Gastroesophageal sphincter (tissue), 4 donors: ENCODE measurements at regions not wholly inside any gene's neighbourhood (a gene's known extent, or its start where the extent isn't known, plus 50 kb on each side); places are given as distances from the start of the nearest gene placed in this dataset.

ENCODE experiments used
- ATAC-seq: fragments of 150-250 bp; one replicate; pipeline ENCODE4 v1.9.1; 2016; ENCODE audit warnings: mild to moderate bottlenecking, moderate library complexity
- H3K27ac ChIP-seq, 4 donors: fragments of 200-600 bp; sonication (generic) in 3 of 4; 1 replicate in 3 of 4; 2 replicates in 1 of 4; pipeline ENCODE4 v1.5.1; 2016 to 2019
- H3K27me3 ChIP-seq: fragments of 200-600 bp; sonication (generic); one replicate; pipeline ENCODE4 v1.5.1; 2019
- H3K36me3 ChIP-seq, 2 donors: fragments of 200-600 bp; sonication (generic); one replicate each; pipeline ENCODE4 v1.5.1; 2019; ENCODE audit warnings: control low read depth in 1 of 2
- H3K4me1 ChIP-seq, 3 donors: fragments of 200-600 bp; sonication (generic); 1 replicate in 2 of 3; 2 replicates in 1 of 3; pipeline ENCODE4 v1.5.1; 2016 to 2019; ENCODE audit warnings: control low read depth in 2 of 3
- H3K4me3 ChIP-seq, 2 donors: fragments of 200-600 bp; sonication (generic); one replicate each; pipeline ENCODE4 v1.5.1; 2019; ENCODE audit warnings: mild to moderate bottlenecking in 1 of 2, moderate library complexity in 1 of 2
- H3K9me3 ChIP-seq, 3 donors: fragments of 200-600 bp; sonication (generic); one replicate each; pipeline ENCODE4 v1.5.1; 2017 to 2019; ENCODE audit warnings: control low read depth in 2 of 3
- EP300 ChIP-seq: sonication (generic); formaldehyde crosslinking; IDR thresholded peaks from one replicate; pipeline ENCODE4 v1.6.1; 2017; ENCODE audit warnings: antibody characterized with exemption, mild to moderate bottlenecking
- POLR2A ChIP-seq, 2 donors: fragments of 450-650 bp; IDR thresholded peaks; one replicate each; pipeline ENCODE4 v1.6.1; 2017; ENCODE audit warnings: antibody characterized with exemption in 2 of 2, mild to moderate bottlenecking in 2 of 2, moderate library complexity in 1 of 2
- POLR2AphosphoS5 ChIP-seq: sonication (generic); formaldehyde crosslinking; IDR thresholded peaks from one replicate; pipeline ENCODE4 v1.6.1; 2017; ENCODE audit warnings: antibody characterized with exemption
- WGBS, 2 donors: methylation state at CpG; one replicate each; pipeline ENCODE4 v1.1.5; 2018; ENCODE audit warnings: low coverage in 1 of 2; 5-methylcytosine and 5-hydroxymethylcytosine counted together
- TF ChIP-seq, protein P1 (sequence below), 4 experiments: fragments of 200-600 bp in 2 of 4; fragments of 450-650 bp in 2 of 4; sonication (generic) in 1 of 4; IDR thresholded peaks; one replicate each; pipeline ENCODE4 v1.5.1; 2017 to 2019; ENCODE audit warnings: antibody characterized with exemption in 4 of 4, mild to moderate bottlenecking in 2 of 4, moderate library complexity in 2 of 4

GRCh38 chr5:2660315-2660714, 91.2 kb downstream of the IRX2 start:
- 0 to 5% methylated on average over 2 to 8 of the region's 8 CpGs for WGBS, 2 donors
- Histone ChIP-seq H3K27me3 (peaks cover 71% of the 10 kb centered on the region), H3K9me3 (no peaks in the 10 kb centered on the region), H3K4me3 (no peak overlapping the region), H3K27ac (no peak overlapping the region), H3K36me3 (no peaks in the 10 kb centered on the region), H3K4me1 (no peaks in the 10 kb centered on the region)
- no peak for ATAC-seq
- TF ChIP-seq POLR2A (IDR thresholded peaks at IDR 0.05): no peak
- no peak for TF ChIP-seq EP300
- TF ChIP-seq, protein P1, sequence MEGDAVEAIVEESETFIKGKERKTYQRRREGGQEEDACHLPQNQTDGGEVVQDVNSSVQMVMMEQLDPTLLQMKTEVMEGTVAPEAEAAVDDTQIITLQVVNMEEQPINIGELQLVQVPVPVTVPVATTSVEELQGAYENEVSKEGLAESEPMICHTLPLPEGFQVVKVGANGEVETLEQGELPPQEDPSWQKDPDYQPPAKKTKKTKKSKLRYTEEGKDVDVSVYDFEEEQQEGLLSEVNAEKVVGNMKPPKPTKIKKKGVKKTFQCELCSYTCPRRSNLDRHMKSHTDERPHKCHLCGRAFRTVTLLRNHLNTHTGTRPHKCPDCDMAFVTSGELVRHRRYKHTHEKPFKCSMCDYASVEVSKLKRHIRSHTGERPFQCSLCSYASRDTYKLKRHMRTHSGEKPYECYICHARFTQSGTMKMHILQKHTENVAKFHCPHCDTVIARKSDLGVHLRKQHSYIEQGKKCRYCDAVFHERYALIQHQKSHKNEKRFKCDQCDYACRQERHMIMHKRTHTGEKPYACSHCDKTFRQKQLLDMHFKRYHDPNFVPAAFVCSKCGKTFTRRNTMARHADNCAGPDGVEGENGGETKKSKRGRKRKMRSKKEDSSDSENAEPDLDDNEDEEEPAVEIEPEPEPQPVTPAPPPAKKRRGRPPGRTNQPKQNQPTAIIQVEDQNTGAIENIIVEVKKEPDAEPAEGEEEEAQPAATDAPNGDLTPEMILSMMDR (IDR thresholded peaks at IDR 0.05): no peak
- no peak for TF ChIP-seq POLR2AphosphoS5

DNA sequence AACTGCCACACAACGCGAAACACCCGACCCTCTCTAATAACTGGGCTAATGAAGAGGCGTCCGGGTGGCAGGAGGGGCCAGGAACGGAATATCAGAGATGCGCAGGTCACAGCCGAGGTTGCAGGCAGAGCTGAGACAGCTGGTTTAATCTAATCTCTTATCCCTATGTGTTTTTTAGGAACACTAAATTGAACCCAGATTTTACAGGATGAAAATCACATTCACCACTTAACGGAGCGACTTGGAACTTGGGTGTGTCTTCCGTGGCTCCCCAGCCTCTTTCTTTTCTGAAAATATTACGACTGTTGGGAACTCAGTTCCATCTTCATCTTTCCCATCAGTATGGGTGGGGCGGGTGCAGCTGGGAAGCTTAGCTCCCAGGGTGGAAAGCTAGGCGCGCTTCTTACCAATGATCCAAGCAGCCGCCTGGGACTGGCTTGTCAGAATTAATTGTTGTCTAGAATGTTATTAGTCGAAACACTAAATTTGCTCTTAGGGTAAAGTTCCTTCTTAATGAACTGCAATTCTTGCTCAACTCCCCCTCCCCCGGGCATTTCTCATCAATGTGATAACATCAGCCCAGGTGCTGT, 92.5 kb downstream of the IRX2 start:
- Histone ChIP-seq H3K27ac (no peak overlapping the region), H3K9me3 (no peaks in the 10 kb centered on the region), H3K27me3 (peaks cover 75% of the 10 kb centered on the region), H3K4me3 (no peak overlapping the region), H3K4me1 (no peaks in the 10 kb centered on the region), H3K36me3 (no peaks in the 10 kb centered on the region)
- ATAC-seq: no peak
- 20 to 57% methylated on average over 12 to 16 of the region's 18 CpGs for WGBS, 2 donors
- TF ChIP-seq, protein P1 (IDR thresholded peaks at IDR 0.05): no peak
- no peak for TF ChIP-seq EP300
- TF ChIP-seq POLR2A (IDR thresholded peaks at IDR 0.05): no peak
- no peak for TF ChIP-seq POLR2AphosphoS5

DNA sequence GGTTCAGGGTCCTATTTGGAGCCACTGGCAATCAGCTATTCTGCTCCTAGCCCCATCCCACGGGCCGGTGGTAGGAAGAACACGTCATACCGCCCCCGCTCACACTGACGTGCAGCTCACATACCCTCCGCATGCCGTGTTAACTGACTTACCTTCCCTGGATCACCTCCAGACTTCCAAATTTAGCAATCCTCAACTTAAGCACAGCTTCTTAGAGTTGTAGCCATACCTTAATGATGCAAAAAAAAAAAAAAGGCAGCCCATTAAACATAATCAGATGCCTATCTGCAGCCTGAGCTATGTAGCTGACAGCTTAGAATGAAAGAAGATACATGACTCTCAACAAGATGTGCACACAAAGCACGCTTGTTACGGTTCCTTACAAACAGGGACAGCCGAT, 93.0 kb downstream of the IRX2 start:
- Histone ChIP-seq H3K9me3 (no peaks in the 10 kb centered on the region), H3K4me1 (no peaks in the 10 kb centered on the region), H3K4me3 (no peak overlapping the region), H3K27me3 (peaks cover 75% of the 10 kb centered on the region), H3K36me3 (no peaks in the 10 kb centered on the region), H3K27ac (no peak overlapping the region)
- TF ChIP-seq POLR2AphosphoS5: no peak
- TF ChIP-seq, protein P1 (IDR thresholded peaks at IDR 0.05): no peak
- TF ChIP-seq POLR2A (IDR thresholded peaks at IDR 0.05): no peak
- no peak for TF ChIP-seq EP300
- no peak for ATAC-seq
- 31 to 66% methylated on average over 10 to 11 of the region's 11 CpGs for whole genome bisulfite sequencing, 2 donors

DNA sequence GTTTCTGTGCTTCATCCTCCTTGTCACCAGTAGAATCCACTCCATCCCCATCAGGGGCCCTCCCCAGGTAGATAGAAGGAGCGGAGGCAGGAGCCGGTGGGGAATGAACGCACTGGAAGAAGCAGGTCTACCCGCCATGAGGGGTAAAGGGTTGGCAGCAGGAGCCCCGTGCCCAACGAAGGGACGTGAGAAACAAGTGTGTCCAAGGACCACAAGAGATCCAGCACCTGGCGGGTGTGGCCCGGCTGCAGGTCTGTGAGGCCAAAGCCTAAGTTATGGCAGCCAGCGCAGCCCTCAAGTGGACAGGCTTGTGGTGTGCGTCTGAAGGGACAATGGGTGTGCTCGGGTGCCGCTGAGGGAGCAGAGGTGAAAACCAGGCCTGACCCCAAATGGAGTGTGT, 94.3 kb downstream of the IRX2 start:
- WGBS, 2 donors: 70% methylated on average over 2 of the region's 13 CpGs; no CpG with 5 or more reads in 1 of the 2 donors
- TF ChIP-seq POLR2AphosphoS5 (no peak), EP300 (no peak), POLR2A (IDR thresholded peaks at IDR 0.05) (no peak)
- TF ChIP-seq, protein P1 (IDR thresholded peaks at IDR 0.05): no peak

GRCh38 chr5:2656206-2656605, 95.3 kb downstream of the IRX2 start:
- Histone ChIP-seq H3K9me3 (no peaks in the 10 kb centered on the region), H3K36me3 (no peaks in the 10 kb centered on the region), H3K4me1 (no peaks in the 10 kb centered on the region), H3K27me3 (peaks cover 69% of the 10 kb centered on the region), H3K27ac (no peak overlapping the region), H3K4me3 (no peak overlapping the region)
- ATAC-seq: no peak
- WGBS, 2 donors: 45 to 65% methylated on average over 10 to 11 of the region's 11 CpGs
- TF ChIP-seq, protein P1 (IDR thresholded peaks at IDR 0.05): no peak
- no peak for TF ChIP-seq EP300
- no peak for TF ChIP-seq POLR2A (IDR thresholded peaks at IDR 0.05)
- TF ChIP-seq POLR2AphosphoS5: no peak

More for the DNA sequence above, 94.3 kb downstream of the IRX2 start:
- H3K4me1 ChIP-seq: no peaks in the 10 kb centered on the region
- H3K4me3 ChIP-seq: no peak overlapping the region
- no peaks in the 10 kb centered on the region for H3K9me3 ChIP-seq
- H3K27me3 ChIP-seq: peaks cover 72% of the 10 kb centered on the region
- no peaks in the 10 kb centered on the region for H3K36me3 ChIP-seq
- H3K27ac ChIP-seq: no peak overlapping the region
- ATAC-seq: no peak
